ENCODE measurements at regions not wholly inside any gene's neighbourhood (a gene's known extent, or its start where the extent isn't known, plus 50 kb on each side); places are given as distances from the start of the nearest gene placed in this dataset.

DNA sequence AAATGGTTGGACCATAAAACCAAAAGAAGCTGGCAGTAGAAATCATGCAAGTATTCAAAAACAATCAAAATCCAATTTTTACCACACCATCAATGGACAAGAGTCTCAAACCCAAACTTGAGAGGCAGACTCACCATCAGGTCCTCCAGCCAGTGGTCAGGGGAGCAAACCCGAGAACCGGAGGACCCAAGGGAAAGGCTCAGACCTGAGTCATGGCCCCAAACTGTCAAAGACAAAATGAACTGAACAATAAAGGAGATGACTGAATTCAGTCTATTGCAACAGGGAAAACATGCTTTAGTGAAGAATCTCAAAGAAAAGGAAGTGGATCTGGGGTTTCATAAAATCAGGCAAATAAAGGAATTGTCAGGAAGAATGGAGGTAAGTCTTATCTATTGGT lies 150.7 kb upstream of the MGAT5 start:
- DNase-seq = no peak

DNA sequence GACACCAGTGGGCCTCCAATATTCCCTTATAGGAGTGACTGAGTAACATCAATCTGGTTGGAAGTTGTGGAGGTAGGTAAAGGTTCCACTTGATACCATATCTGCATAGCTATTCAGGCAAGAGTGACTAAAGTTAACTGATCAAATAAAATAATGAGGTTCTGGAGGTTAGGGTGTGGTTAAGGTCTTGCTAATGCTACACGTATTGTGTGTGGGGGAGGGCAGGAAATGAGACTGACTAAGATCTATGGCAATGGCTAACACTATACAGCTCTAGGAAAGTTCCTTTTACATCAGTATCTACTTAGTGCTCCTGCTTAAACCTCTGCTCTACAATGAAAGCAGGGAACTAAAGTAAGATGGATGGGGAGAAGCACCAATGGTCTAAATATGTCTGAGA lies 149.1 kb upstream of the MGAT5 start:
- peak; percentile 49 for DNase-seq

DNA sequence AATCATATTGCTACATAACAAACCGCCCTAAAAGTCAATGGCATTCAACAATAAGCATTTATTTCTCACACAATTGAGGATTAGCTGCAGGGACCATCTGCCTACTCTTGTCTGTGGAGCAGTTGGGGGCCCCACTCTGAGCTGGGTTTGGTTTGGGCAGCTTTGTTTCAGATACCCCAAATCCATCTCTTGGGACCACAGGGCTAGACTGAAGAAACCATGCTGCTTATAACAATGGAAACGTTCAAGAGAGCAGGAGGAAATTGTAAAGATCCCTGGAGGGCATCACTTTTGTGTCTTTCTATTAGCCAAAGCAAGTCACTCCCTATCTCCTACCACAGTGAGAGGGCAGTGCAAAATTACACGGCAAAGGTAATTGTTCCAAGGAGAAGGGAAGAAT lies 146.5 kb upstream of the MGAT5 start:
- DNase-seq = no peak

DNA sequence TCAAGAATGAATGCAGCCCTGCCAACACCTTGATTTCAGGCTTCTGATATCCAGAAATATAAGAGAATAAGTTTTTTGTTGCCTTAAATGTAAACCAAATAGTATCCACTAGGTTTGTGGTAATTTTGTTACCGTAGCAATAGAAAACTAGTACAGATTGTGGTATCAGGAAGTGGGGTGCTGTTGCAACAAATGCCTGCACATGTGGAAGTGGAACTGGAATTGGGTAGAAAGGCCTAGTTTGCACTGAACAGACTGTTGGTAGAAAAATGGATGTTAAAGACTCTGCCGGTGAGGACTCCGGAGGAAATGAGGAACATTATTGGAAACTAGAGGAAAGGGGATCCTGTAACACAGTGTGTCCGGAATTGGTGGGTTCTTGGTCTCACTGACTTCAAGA lies 145.8 kb upstream of the MGAT5 start:
- no peak for DNase-seq

DNA sequence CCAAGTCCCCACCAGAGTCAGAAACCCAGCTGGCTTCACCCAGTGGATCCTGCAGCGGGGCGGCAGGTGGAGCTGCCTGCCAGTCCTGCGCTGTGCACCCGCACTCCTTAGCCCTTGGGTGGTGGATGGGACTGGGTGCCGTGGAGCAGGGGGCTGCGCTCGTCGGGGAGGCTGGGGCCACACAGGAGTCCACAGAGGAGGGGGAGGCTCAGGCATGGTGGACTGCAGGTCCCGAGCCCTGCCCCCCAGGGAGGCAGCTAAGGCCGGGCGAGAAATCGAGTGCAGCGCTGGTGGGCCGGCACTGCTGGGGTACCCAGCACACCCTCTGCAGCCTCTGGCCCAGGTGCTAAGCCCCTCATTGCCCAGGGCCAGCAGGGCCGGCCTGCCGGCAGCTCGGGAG lies 144.6 kb upstream of the MGAT5 start:
- DNase-seq = no peak

DNA sequence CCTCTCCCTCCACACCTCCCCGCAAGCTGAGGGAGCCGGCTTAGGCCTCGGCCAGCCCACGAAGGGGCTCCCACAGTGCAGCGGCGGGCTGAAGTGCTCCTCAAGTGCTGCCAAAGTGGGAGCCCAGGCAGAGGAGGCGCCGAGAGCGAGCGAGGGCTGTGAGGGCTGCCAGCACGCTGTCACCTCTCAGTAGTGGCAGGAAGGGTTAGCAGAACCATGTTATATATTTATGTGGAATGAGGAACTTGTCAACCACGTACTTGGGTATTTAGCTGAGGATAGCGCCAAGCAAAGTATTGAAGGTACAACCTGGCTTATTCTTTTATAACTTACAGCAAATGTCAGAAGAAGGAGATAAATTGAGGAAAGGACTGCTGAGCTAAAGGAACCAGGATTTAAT lies 144.1 kb upstream of the MGAT5 start:
- no peak for DNase-seq

DNA sequence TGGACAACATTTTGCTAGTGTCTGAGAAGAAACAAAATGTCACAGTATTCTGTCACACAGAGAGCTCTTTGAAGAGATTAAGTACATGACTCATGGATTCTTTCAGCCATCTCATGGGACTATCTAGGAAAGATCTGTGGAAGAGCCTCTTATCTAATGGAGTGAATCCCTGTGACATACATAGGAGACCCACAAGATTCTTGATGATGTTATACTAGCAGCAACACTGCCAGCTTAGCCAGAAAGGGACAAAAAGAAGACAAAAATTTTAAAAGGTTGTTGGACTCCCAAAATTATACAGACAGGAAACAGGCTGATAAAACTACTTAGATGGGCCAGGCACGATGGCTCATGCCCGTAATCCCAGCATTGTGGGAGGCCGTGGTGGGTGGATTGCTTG lies 143.3 kb upstream of the MGAT5 start:
- DNase-seq = no peak

DNA sequence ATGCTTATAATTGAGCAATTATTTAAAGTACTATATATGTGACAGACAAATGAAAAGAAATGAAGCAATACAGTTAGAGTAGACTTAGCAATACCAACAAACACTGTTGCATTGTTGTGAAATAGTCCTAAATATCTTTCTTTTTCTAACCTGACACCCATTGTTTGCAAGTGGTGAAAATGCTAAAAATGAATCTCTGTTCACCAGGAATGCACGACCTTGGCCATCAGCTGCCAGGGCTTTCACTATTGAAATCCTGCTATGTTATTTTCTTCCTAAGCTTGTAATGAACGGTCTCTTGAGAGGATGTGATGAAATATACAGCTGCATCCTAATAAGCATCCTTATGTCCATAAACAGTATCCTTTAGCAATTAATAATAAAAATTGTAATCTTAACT lies 136.2 kb upstream of the MGAT5 start:
- DNase-seq = no peak

DNA sequence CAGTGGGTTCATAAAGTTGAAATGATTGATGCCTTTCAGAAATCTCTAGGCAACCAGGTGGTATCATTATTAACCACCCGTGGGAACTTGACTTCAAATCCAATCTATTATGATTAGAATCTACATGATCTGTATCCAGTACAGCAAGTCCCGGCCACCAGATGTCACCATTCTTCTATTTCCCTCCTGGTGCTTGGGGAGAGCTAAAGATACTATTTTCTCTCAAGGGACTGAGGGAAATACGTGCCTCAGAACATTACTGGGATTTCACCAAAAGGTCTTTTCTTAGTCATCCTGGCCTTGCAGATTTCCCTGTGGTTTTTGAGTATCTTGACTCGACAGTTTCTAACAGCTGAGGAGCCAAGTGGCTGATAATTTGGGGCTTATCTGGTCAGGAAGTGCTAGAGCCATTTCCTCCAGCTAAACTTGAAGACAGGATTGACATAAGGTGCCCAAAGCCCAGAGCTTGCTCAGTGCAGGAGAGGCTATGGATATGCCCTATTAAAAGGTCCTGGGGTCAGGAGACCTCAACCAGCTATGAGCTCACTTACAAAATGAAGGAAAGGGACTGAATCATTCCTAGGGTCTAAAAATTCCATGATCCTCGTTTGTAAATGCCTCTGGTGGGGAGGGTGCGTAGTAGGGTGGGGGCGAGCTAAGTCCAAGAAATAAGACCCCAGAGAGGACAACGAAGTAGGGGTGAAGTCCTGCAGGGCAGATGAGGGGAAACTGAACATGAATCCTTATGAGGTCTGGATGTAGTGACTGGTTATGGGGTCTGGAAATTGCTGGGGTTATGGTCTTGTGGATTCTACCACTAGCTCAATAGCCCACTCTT lies 135.4 kb upstream of the MGAT5 start:
- peak; percentile 90 for DNase-seq

DNA sequence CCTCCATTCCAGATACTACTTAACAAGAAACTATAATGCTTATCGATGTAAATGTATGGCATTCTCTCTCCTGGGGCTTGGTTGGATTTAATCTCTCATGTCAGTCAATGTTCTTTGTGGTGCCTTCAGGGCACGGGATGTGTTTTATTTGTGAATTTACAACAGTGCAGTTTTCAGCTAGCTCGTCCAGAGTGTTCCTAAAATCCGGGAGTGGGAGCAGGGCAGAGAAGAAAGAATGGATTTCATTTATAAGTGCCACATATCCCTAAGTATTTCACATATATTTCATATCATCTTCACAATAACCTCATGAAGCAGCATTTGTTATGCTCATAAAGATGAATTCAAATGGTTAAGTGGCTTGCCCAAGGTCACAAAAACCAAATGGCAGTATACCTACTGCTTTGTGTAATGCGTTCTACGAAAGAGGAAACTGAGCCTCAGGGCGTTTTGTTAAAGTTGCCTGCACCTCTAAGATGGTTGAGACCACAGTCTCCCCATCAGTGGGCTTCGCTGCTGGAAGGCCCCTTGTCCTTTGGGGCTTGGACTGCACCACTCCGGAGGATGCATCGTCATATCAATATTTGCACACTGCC lies 134.7 kb upstream of the MGAT5 start:
- no peak for DNase-seq

DNA sequence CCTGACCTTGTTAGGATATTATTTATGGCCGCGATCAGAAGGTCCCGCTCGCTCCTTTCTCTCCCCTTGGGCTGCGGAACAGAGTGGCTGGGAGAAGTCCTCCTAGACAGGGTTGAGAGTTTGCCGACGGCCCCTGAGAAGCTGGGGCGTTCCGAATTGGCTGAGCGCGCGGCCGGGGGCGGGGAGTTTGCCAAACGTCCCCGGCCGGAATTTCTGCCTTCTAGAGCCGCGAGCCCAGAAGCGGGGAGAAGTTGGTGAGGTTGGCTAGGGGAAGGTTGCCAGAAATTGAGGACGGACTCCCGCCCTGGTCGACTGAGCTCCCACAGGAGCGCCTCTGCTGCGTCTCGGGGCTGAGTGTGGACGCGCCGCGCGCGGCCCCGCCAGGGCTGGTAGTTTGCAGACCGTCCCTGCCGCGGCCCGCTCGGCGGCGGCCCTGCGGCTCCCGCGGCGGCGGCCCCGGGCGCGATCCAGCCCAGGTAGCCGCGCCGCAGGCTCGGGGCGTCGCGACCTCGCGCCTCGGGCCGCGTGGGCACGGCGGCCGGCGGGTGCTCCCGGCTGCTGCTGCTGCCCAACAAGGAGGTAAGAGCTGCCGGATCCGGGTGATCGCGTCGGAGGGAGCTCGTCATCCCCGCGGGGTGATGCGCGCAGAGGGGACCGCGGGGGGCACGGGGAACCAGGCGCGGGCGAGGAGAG lies 134.0 kb upstream of the MGAT5 start:
- peak; percentile 90 for DNase-seq

DNA sequence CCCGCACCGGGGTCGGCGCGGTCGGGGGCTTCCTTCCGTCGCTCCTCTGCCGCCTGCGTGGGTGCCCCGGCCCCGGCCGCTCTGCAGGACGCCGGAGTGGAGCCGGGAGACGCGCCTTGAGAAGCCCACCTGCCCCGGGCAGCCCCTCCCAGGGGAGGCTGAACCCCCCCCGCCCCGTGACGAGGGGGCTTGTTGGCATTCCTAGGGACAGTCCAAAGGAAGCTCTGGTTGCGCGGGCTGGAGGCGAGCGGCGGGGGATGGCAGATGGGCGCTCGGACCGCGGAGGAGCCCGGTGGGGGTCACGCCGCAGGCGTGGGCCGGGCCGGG lies 133.5 kb upstream of the MGAT5 start:
- DNase-seq = no peak

DNA sequence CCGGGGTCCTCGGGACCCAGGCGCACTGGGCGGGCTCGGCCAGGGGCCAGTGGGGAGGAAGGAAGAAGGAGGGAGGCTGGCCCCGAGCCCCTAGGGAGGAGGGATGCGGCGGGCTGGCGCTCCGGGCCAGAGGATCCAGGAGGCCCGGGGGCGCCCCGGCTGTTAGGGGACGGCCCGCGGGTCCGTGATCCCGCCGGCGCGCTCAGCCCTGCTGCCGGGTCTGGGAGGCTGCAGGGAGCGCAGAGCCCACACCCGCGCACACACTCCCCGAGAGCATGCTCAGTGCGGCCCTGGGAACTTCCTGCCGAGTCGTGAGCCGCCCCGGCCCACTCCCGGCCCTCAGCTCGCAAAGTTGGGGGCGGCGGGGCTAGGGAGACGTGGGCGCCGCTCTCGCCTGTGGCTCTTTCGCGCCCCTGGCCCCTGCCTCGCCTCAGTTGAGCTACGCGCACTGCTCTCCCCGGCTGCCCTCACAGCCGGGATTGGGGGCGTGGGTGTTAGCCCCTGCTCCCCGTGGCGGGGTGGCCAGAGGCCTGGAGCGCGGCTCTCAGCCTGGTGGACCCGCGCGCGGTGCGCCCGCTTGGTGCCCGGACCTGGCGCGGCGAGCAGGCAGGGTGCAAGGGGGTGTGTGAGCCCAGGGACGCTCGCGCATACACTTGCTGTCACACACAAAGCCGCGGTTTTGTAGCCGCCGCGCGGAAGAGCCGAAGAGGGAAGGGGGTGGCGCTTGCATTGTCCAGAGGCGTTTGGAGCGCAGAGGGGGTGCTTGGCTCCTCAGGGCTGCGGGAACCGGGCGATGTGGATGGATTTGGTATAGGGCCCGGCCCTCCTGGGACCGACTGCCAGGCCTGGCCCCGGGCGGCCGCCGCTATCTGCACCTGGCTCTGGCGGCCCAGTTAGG lies 132.9 kb upstream of the MGAT5 start:
- peak; percentile 80 for DNase-seq

DNA sequence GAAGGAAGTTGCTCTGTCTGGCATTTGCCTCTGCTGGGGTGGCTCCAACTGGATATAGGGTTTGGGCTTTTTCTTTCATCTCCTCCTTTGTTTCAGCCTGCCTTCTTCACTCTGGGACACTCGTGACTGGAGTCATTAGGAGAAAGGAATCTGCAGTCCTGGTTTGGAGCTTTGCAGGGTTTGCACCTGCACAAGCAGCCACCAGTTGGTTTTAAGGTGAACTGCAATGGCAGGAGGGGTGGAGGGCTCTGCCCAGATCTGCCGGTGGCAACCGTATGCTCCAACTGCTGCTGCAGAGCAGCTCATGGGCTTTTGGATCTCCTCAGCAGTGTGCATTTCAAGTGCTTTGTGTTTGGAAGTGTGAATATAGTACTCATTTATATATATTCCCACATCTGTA lies 131.3 kb upstream of the MGAT5 start:
- no peak for DNase-seq

DNA sequence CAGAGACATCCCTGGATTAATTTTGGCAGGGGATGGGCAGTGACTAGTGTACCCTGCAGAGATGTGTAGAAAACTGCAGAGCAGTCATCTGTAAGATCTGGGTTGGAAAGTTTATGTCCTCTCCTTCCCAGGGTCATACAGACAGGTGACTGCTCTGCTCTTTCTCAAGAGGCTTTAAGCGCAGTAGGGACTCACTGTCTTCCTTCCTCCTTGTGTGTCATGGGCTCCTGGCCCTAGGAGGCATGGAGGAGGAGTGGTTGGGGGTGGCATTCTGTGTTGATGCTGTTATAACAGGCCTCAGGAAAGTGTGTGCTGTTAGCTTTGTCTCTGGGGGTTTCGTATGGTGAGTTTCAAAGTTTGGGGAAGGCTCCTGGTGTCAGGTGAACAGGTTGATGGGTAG lies 130.5 kb upstream of the MGAT5 start:
- no peak for DNase-seq

DNA sequence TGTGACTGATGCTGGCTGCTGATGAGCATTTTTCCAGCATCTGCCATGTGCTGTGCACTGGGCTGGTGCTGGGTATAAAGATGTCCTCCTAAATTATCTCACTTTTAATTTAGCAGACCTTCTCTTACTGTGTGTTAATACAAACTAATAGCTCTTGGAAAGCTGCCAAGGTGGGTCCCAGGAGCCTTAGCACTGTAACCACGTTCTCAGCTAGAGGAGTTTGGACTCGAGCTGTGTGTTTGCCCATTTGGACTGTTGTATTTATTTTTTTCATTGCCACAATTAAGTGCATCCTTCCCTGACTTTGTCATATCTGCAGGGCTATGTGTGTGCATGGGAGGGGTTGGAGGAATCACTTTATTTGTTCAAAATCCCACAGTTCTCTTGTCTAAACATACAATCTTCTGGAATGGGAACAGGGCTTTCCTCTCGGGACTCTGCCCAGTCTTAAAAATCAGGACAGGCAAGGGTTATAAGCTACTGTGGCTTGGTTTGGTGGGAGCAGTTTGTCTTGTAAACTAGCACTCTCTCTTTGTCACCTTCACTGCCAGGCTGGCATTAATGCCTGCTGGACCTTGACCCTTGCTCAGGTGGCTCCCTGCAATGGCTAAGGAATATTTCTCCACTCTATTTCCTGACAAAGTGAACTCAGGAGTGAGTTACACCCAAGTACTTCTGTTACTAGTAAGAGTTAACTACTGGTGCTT lies 129.7 kb upstream of the MGAT5 start:
- DNase-seq = no peak

DNA sequence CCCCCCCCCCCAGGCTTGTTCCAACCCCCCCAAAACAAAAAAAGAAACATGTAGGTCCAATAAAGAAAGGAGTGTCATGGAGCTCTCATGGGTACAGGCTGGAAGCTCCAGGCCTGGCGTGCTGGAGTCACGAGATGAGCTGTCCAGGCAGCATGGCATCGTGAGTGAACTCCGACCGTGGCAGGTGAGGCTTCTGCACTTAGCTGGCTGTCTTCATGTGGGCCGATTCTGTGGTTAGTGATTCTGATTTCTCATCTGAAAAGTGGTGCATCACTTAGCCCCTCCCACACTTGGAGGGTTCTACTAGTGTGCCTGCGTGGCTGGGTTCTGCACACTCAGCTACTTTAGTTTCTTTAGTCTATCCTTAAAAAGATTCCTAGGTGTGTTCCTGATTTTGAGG lies 126.4 kb upstream of the MGAT5 start:
- peak; percentile 81 for DNase-seq

DNA sequence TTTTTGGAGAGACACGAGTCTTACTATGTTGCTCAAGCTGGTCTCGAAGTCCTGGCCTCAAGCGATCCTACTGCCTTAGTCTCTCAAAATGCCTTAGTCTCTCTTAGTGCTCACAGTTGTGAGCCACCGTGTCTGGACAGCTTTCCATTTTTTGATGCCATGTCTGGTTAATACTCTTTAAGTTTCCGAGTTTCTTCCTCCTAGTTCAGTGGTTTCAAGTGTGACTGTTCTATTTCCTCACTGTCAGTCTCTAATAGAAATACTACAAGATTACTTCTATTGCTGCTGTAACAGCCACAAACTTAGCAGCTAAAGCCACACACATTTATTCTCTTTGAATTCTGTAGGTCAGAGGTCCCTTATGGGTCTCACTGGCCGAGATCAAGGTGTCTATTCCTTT lies 125.1 kb upstream of the MGAT5 start:
- DNase-seq = no peak

DNA sequence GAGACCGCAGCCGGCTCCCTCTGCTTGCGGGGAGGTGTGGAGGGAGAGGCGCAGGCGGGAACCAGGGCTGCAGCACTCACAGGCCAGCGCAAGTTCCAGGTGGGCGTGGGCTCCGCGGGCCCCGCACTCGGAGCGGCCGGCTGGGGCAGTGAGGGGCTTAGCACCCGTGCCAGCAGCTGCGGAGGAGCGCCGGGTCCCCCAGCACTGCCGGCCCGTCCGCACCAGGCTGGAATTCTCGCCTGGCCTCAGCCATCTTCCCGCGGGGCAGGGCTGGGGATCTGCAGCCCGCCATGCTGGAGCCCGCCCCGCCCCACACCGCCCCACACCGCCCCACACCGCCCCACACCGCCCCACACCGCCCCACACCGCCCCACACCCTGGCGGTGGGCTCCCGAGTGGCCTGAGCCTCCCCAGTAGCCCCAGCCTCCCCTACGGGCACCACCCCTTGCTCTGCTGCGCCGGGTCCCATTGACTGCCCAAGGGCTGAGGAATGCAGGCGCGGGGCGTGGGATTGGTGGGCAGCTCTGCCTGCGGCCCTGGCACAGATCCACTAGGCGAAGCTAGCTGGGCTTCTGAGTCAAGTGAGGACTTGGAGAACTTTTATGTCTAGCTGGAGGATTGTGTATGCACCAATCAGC lies 123.9 kb upstream of the MGAT5 start:
- no peak for DNase-seq

DNA sequence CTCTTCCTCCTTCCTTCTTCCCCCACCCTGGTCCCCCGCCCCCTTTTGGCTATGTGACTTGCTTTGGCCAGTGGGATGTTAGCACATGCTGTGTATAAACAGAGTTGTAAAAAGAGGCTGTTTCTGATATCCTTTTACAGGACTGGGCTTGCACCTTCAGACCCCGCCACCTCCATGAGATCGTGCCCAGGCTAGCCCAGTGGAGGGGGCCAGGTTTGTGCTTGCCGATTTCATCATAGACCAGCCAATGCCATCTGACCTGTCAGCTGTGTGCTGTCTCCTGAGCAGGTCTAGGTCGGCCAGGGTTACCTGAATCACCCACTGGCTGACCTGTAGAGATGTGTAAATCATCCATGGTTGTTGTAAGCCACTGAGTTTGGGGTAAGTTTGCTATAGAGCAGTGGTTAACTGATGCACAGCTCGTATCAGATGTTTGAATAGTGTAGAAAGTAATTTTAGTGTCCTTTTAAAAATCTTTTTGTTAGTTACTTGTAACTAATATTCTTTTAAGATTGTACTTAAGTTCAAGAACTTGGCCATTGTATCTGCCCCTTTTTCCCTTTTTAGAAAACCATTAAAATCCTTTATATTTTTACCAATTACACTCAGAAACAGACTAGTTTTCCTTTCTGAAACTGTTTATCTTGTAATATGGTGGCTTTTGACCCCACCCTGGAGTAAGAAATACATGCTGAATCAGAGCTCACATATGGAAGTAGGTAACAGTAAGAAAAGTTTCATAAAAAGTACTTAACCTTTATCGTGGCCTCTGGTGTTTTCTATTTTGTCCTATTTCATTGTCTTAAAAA lies 122.0 kb upstream of the MGAT5 start:
- no peak for DNase-seq

DNA sequence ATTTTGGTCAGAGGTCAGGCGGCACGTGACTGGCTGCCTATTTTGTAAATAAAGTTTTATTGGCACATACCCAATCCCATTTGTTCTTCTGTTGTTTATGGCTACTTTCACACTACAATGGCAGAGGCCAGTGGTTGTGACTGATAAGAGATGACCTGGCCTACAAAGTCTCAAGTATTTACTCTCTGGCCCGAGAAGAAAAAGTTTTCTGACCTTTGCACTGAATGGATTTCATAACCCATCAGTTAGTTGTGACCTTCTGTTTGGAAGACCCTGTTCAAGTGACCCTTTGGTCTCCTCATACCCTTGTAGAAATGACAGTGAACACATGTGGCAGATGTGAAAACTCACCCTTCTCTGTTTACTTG lies 121.4 kb upstream of the MGAT5 start:
- no peak for DNase-seq
